Brain microvascular endothelial cell (primary cell): ENCODE measurements at regions not wholly inside any gene's neighbourhood (a gene's known extent, or its start where the extent isn't known, plus 50 kb on each side); places are given as distances from the start of the nearest gene placed in this dataset.

ENCODE experiments used
- DNase-seq: peaks from one replicate; pipeline ENCODE4 v3.0.0-alpha.2; 2020
- H3K27ac ChIP-seq: fragments of 250-450 bp; sonication (Bioruptor Pico); 2 replicates; pipeline ENCODE4 v1.5.1; 2020; ENCODE audit warnings: mild to moderate bottlenecking, moderate library complexity
- H3K27me3 ChIP-seq: fragments of 250-450 bp; sonication (Bioruptor Pico); replicated peaks from 2 replicates; pipeline ENCODE4 v1.5.1; 2020; ENCODE audit warnings: mild to moderate bottlenecking
- H3K36me3 ChIP-seq: fragments of 250-450 bp; sonication (Bioruptor Pico); replicated peaks from 2 replicates; pipeline ENCODE4 v1.5.1; 2020; ENCODE audit warnings: mild to moderate bottlenecking
- H3K4me3 ChIP-seq: 2 replicates; pipeline ENCODE4 v1.5.1; 2011; ENCODE audit warnings: low read depth, mild to moderate bottlenecking, control low read depth, low read length, moderate library complexity
- in situ Hi-C: cut with HindIII; loops from 2 replicates; pipeline ENCODE4 v1.10.0; 2017; ENCODE audit warnings: low sequenced_read_pairs, low pct_ligation_motif_present
- TF ChIP-seq, protein P1 (sequence below): IDR thresholded peaks from 2 replicates; pipeline ENCODE4 v1.5.1; 2011; ENCODE audit warnings: low read depth, mild to moderate bottlenecking, moderate library complexity, low read length, control low read depth, inconsistent platforms; ENCODE audit errors: missing control alignments

DNA sequence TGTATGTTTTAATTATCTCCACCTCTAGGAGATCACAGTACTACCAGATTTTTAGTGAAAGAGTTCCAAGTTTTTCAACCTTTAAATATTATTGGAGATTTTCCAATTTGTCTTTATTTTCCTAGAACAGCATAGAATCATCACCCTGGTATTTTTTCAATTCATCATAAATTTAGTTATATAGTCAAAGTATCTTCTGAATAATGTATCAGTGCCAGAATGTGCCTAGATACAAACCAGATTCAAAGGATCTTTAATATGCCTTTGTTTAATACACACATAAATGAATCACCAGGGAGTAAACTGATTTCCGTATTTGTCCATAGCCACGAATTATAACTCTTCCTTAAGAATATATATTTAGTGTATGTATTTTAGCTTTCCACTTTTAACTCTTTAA lies 1373.1 kb downstream of the STIM2 start:
- no peaks in the 10 kb centered on the region for H3K27me3 ChIP-seq
- no peak overlapping the region for H3K4me3 ChIP-seq
- TF ChIP-seq, protein P1, sequence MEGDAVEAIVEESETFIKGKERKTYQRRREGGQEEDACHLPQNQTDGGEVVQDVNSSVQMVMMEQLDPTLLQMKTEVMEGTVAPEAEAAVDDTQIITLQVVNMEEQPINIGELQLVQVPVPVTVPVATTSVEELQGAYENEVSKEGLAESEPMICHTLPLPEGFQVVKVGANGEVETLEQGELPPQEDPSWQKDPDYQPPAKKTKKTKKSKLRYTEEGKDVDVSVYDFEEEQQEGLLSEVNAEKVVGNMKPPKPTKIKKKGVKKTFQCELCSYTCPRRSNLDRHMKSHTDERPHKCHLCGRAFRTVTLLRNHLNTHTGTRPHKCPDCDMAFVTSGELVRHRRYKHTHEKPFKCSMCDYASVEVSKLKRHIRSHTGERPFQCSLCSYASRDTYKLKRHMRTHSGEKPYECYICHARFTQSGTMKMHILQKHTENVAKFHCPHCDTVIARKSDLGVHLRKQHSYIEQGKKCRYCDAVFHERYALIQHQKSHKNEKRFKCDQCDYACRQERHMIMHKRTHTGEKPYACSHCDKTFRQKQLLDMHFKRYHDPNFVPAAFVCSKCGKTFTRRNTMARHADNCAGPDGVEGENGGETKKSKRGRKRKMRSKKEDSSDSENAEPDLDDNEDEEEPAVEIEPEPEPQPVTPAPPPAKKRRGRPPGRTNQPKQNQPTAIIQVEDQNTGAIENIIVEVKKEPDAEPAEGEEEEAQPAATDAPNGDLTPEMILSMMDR, result no peak
- no peaks in the 10 kb centered on the region for H3K36me3 ChIP-seq
- H3K27ac ChIP-seq, result no peak overlapping the region
- in situ Hi-C loops, result no loop called here
- DNase-seq, result no peak

DNA sequence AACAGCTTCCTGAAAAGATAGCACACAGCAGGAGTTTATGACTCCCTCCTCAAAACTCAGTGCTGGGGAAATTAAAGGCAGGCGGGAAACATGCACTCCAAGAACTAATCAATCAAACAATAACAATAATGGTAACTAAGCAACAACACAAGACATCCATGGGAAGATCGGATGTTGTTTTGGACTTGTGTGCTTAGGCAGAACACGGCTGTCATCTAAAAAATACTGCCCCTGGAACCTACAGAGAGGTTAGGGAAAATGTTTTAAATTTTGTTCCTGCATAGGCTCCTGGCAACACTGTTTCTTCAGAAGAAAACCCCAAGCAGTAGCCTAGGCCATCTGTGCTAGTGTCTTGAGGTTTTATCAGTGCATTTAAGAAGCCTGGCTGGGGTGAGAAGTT lies 1378.2 kb downstream of the STIM2 start:
- Histone ChIP-seq H3K4me3 (no peak overlapping the region), H3K36me3 (no peaks in the 10 kb centered on the region), H3K27me3 (no peaks in the 10 kb centered on the region), H3K27ac (no peak overlapping the region)
- peak; percentile 15 for DNase-seq
- TF ChIP-seq, protein P1, result no peak
- in situ Hi-C loops, result no loop called here

DNA sequence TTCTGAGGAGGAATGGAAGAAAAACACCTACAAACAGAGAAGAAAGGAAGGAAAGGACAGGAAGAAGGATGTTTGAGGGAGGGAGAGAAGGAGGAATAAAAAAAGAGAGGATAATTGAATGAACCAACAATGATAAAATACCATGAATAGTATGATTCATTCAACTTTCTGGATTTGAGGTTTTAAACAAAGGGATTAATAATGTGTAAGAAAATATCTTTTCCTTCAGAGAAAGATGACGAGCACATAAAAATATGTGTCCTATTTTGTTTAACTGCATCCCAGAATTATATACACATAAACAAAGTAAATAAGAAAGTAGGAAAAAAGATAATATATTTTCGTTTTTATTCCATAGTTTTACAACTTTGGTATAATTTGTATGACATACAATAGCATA lies 1380.4 kb downstream of the STIM2 start:
- H3K27ac ChIP-seq, result no peak overlapping the region
- H3K27me3 ChIP-seq, result no peaks in the 10 kb centered on the region
- H3K36me3 ChIP-seq, result no peaks in the 10 kb centered on the region
- TF ChIP-seq, protein P1, result no peak
- no peak overlapping the region for H3K4me3 ChIP-seq
- no peak for DNase-seq
- in situ Hi-C loops, result no loop called here

DNA sequence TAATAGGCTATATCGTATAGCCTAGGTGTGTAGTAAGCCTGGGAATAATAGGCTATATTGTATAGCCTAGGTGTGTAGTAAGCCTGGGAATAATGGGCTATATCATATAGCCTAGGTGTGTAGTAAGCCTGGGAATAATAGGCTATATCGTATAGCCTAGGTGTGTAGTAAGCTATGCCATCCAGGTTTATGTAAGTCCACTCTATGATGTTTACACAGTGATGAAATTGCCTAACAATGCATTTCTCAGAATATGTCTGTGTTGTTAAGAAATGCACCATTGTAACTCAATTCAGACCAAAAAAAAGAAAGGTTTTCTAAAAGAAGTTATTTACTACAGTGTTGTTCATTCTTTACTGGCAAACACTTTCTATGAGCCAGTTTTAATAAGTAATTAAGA lies 1387.2 kb downstream of the STIM2 start:
- no peak for DNase-seq
- Histone ChIP-seq H3K27me3 (no peaks in the 10 kb centered on the region), H3K4me3 (no peak overlapping the region), H3K27ac (no peak overlapping the region), H3K36me3 (no peaks in the 10 kb centered on the region)
- in situ Hi-C loops, result no loop called here
- TF ChIP-seq, protein P1, result no peak

DNA sequence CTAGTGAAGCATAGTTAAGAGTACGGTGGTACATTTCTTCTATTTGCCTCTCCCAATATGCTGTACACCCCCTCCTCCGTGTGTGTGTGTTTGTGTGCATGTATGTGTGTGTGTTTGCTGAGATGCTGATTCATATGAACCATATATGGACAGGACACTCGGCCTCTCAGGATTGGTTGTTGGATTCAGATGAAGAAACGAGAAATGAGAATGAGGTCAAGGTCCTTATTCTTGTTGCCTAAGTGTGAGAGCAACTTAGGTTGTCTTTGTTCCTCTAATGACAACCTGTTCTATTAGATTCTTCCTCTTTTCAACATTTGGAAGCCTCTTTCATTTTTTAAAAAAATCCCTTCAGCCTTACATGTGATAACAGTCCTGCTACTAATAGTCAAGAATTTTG lies 1387.6 kb downstream of the STIM2 start:
- no peak for DNase-seq
- no peak overlapping the region for H3K4me3 ChIP-seq
- in situ Hi-C loops, result no loop called here

DNA sequence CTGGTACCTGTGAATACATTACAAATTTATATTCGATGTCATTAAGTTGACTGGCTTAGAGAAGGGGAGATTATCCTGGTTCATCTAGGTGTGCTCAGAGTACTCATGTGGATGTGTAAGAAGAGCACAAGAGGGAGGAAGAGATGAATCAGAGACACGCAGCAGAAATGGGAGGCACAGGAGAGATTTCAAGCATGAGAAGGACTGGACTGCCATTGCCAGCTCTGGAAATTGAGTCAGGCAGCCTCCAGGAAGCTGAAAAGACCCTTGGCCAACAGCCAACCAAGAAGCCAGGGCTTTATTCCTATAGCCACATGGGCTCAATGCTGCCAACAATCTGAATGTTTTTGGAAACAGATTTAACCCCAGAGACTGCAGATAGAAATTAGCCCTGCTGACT lies 1390.0 kb downstream of the STIM2 start:
- Histone ChIP-seq H3K36me3 (no peaks in the 10 kb centered on the region), H3K4me3 (no peak overlapping the region), H3K27me3 (no peaks in the 10 kb centered on the region), H3K27ac (no peak overlapping the region)
- in situ Hi-C loops, result no loop called here
- TF ChIP-seq, protein P1, result no peak
- no peak for DNase-seq

More for the DNA sequence above, 1387.6 kb downstream of the STIM2 start:
- H3K27me3 ChIP-seq, result no peaks in the 10 kb centered on the region
- no peak overlapping the region for H3K27ac ChIP-seq
- H3K36me3 ChIP-seq, result no peaks in the 10 kb centered on the region
- TF ChIP-seq, protein P1, result no peak
